ENCODE measurements at regions not wholly inside any gene's neighbourhood (a gene's known extent, or its start where the extent isn't known, plus 50 kb on each side); places are given as distances from the start of the nearest gene placed in this dataset.

DNA sequence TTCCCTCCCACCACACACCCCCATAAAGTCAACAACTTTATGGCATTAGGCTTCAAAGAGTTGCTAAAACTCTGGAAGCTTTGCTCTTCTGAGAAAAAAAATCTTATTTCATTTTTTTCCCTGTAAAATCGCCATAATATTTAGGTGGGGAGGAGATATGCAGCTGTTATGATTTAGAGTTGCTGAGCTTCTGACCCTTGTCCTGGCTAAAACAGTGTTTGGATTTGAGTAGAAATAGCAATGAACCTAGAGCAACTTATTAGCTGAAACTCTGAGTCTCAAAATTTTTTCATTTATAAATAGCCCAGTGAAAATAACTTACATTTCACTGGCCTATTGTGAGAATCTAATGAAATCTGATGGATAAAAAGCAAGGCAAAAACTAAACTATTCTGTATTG, 482.8 kb upstream of the NFIA start:
- ATAC-seq (no peak), DNase-seq (no peak)
- peaks cover 0 to 2% of the 10 kb centered on the region in 2 donors for H3K27me3 Mint-ChIP-seq (ENCODE audit: low read depth in 2 of 2)
- Histone ChIP-seq H3K4me3 (ENCODE audit: low read length) (no peak overlapping the region), H3K27me3 (ENCODE audit: control insufficient read depth, insufficient read depth, low read length) (no peaks in the 10 kb centered on the region), H3K27ac (ENCODE audit: low read length) (no peak overlapping the region), H3K4me1 (ENCODE audit: control insufficient read depth, insufficient read depth, low read length) (no peaks in the 10 kb centered on the region), H3K9me3 (ENCODE audit: control insufficient read depth, insufficient read depth, low read length) (no peaks in the 10 kb centered on the region), H3K36me3 (ENCODE audit: control insufficient read depth, insufficient read depth, low read length) (no peaks in the 10 kb centered on the region)
- peaks cover 0 to 6% of the 10 kb centered on the region in 2 donors for H3K4me1 Mint-ChIP-seq
- H3K4me3 Mint-ChIP-seq, result no peak overlapping the region
- H3K36me3 Mint-ChIP-seq, result peaks cover 6% of the 10 kb centered on the region
- peaks cover 8% of the 10 kb centered on the region in 2 donors for H3K9me3 Mint-ChIP-seq
- TF ChIP-seq, protein P1, sequence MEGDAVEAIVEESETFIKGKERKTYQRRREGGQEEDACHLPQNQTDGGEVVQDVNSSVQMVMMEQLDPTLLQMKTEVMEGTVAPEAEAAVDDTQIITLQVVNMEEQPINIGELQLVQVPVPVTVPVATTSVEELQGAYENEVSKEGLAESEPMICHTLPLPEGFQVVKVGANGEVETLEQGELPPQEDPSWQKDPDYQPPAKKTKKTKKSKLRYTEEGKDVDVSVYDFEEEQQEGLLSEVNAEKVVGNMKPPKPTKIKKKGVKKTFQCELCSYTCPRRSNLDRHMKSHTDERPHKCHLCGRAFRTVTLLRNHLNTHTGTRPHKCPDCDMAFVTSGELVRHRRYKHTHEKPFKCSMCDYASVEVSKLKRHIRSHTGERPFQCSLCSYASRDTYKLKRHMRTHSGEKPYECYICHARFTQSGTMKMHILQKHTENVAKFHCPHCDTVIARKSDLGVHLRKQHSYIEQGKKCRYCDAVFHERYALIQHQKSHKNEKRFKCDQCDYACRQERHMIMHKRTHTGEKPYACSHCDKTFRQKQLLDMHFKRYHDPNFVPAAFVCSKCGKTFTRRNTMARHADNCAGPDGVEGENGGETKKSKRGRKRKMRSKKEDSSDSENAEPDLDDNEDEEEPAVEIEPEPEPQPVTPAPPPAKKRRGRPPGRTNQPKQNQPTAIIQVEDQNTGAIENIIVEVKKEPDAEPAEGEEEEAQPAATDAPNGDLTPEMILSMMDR (IDR thresholded peaks at IDR 0.05), result no peak
- intact Hi-C loops (cut with micrococcal nuclease), result no loop called here
- H3K27ac Mint-ChIP-seq, result no peak overlapping the region
- WGBS (ENCODE audit: insufficient coverage), result no CpG with 5 or more reads among the region's 1 CpG

DNA sequence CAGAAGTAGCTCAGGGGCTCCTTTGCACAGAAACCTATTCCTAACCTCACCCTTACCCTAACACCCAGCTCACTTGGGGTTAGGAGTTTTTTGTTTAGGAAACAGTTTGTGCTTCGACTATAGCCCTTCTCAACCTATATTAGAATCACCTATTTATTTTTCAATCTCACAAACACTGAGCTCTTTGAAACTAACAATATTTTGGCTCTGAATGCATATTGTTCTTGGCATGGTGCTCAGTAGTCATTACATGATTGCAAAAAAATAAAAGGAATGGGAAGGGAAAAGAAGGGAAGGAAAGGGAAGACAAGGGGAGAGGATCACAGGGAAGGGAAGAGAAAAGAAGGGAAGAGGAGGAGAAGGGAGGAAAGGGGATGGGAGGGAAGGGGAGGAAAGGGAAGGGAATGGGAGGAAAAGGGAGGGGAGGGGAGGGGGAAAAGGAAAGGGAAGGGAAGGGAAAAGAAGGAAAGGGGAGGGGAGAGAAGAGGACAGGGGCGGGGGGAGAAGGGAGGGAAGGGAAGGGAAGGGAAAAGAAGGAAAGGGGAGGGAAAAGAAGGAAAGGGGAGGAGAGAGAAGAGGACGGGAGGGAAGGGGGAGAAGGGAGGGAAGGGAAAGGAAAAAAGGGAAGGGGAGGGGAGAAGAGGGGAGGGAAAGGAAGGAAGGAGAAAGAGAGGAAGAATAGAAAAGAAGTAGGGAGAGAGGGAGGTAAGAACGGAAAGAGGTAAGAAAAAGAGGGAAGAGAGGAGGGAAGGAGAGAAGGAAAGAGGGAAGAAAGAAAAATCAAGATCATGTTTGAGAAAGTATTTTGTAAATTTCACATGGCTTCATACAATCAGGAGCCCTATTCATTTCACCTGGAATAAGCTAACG, 484.1 kb upstream of the NFIA start:
- Mint-ChIP-seq H3K27ac (no peak overlapping the region), H3K36me3 (no peaks in the 10 kb centered on the region), H3K9me3 (peaks cover 2 to 3% of the 10 kb centered on the region in 2 donors), H3K27me3 (ENCODE audit: low read depth in 2 of 2) (peaks cover 0 to 2% of the 10 kb centered on the region in 2 donors), H3K4me3 (no peak overlapping the region), H3K4me1 (peaks cover 0 to 6% of the 10 kb centered on the region in 2 donors)
- H3K27me3 ChIP-seq (ENCODE audit: control insufficient read depth, insufficient read depth, low read length), result no peaks in the 10 kb centered on the region
- intact Hi-C loops (cut with micrococcal nuclease), result no loop called here
- H3K4me3 ChIP-seq (ENCODE audit: low read length), result no peak overlapping the region
- DNase-seq (no peak), ATAC-seq (no peak)
- H3K9me3 ChIP-seq (ENCODE audit: control insufficient read depth, insufficient read depth, low read length), result no peaks in the 10 kb centered on the region
- 92% methylated on average over 4 of the region's 5 CpGs for WGBS (ENCODE audit: insufficient coverage)
- no peak overlapping the region for H3K27ac ChIP-seq (ENCODE audit: low read length)
- H3K4me1 ChIP-seq (ENCODE audit: control insufficient read depth, insufficient read depth, low read length), result no peaks in the 10 kb centered on the region
- no peaks in the 10 kb centered on the region for H3K36me3 ChIP-seq (ENCODE audit: control insufficient read depth, insufficient read depth, low read length)
- TF ChIP-seq, protein P1 (IDR thresholded peaks at IDR 0.05), result no peak

DNA sequence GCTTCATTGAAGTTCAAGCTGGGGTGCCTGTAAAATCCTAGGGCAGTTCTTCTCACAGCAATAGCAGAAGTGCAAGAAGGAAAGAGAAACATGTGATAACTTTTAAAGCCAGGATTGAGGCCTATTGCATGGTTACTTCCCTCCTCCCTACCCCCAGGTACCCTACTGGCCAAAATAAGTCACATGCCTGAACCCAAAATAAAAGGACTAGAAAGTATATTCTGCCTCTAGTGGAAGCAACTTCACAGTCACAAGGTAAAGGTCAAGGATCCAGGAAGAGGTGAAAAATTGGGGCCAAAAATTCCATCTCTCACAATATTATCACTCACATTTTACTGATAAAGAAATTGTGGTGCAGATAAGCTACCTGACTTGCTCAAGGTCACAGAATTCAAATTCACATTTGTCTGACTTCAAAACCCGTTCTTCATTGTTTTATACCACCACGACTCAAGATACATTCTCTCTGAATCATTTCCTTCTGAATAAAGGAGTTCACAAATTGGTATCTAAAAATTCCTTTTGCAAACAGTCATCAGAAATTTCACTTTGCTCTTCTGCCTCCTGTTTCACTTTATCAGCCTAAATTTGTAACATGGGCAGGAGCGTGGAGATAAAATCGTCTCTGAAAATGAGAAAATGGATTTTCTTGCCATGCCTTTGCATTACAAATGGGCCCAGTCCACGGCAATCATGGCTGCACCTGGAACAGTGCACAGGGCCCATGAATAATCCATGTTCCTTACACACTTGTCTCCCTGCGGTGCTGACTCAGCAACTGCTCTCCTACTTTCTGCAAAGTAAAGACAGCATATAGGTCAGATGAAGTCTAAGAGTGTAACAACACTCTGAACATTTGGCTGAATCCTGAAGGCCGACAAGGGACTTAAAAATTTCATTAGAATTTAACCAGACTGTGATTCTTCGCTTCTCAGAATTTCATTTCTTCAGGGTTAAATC, 485.3 kb upstream of the NFIA start:
- H3K27me3 Mint-ChIP-seq (ENCODE audit: low read depth in 2 of 2), result peaks cover 0 to 2% of the 10 kb centered on the region in 2 donors
- no peaks in the 10 kb centered on the region for H3K9me3 ChIP-seq (ENCODE audit: control insufficient read depth, insufficient read depth, low read length)
- DNase-seq, result no peak
- TF ChIP-seq, protein P1 (IDR thresholded peaks at IDR 0.05), result no peak
- 76% methylated on average over 8 of the region's 8 CpGs for WGBS (ENCODE audit: insufficient coverage)
- H3K27ac ChIP-seq (ENCODE audit: low read length), result no peak overlapping the region
- intact Hi-C loops (cut with micrococcal nuclease), result no loop called here
- H3K4me1 ChIP-seq (ENCODE audit: control insufficient read depth, insufficient read depth, low read length), result no peaks in the 10 kb centered on the region
- H3K27me3 ChIP-seq (ENCODE audit: control insufficient read depth, insufficient read depth, low read length), result no peaks in the 10 kb centered on the region
- no peaks in the 10 kb centered on the region for H3K36me3 ChIP-seq (ENCODE audit: control insufficient read depth, insufficient read depth, low read length)
- H3K4me1 Mint-ChIP-seq, result peaks cover 0 to 2% of the 10 kb centered on the region in 2 donors
- ATAC-seq, result no peak
- H3K9me3 Mint-ChIP-seq, result peaks cover 2 to 3% of the 10 kb centered on the region in 2 donors
- H3K27ac Mint-ChIP-seq, result no peak overlapping the region
- no peaks in the 10 kb centered on the region for H3K36me3 Mint-ChIP-seq
- no peak overlapping the region for H3K4me3 ChIP-seq (ENCODE audit: low read length)
- H3K4me3 Mint-ChIP-seq, result no peak overlapping the region
